KMS-11 (cell line): ENCODE measurements at regions not wholly inside any gene's neighbourhood (a gene's known extent, or its start where the extent isn't known, plus 50 kb on each side); places are given as distances from the start of the nearest gene placed in this dataset.

ENCODE experiments used
- H2AFZ ChIP-seq: fragments of 200-600 bp; sonication (generic); 2 replicates; pipeline ENCODE4 v1.6.1; 2016; ENCODE audit warnings: antibody characterized with exemption, mixed run types, low read depth
- H3K27ac ChIP-seq: fragments of 200-600 bp; sonication (generic); 2 replicates; pipeline ENCODE4 v1.6.1; 2016; ENCODE audit warnings: mild to moderate bottlenecking, mixed run types
- H3K27me3 ChIP-seq: fragments of 200-600 bp; sonication (generic); 2 replicates; pipeline ENCODE4 v1.6.1; 2017; ENCODE audit warnings: mild to moderate bottlenecking, low read depth, mixed run types, moderate library complexity; ENCODE audit not compliant: insufficient read depth
- H3K36me3 ChIP-seq: fragments of 200-600 bp; sonication (generic); 2 replicates; pipeline ENCODE4 v1.6.1; 2017; ENCODE audit warnings: mild to moderate bottlenecking, mixed run types; ENCODE audit not compliant: insufficient read depth
- H3K4me1 ChIP-seq: fragments of 200-600 bp; sonication (generic); 2 replicates; pipeline ENCODE4 v1.6.1; 2016; ENCODE audit warnings: mild to moderate bottlenecking, low read depth, mixed run types; ENCODE audit not compliant: poor library complexity, severe bottlenecking
- H3K4me2 ChIP-seq: fragments of 200-600 bp; sonication (generic); 2 replicates; pipeline ENCODE4 v1.7.0; 2016; ENCODE audit warnings: mild to moderate bottlenecking, mixed run types
- H3K4me3 ChIP-seq: fragments of 200-600 bp; sonication (generic); IDR thresholded peaks from 2 replicates; pipeline ENCODE4 v1.6.1; 2017; ENCODE audit warnings: low read depth, low read length, mixed read lengths; ENCODE audit not compliant: insufficient read depth
- H3K79me2 ChIP-seq: fragments of 200-600 bp; sonication (generic); 2 replicates; pipeline ENCODE4 v1.6.1; 2016; ENCODE audit warnings: low read depth, mixed run types; ENCODE audit not compliant: insufficient read depth
- H3K9ac ChIP-seq: fragments of 200-600 bp; sonication (generic); 2 replicates; pipeline ENCODE4 v1.6.1; 2016; ENCODE audit warnings: mild to moderate bottlenecking, mixed run types
- H4K20me1 ChIP-seq: fragments of 200-600 bp; sonication (generic); 2 replicates; pipeline ENCODE4 v1.6.1; 2016; ENCODE audit warnings: mild to moderate bottlenecking, mixed run types; ENCODE audit not compliant: insufficient read depth
- CTCF ChIP-seq: fragments of 200-600 bp; sonication (generic); conservative IDR thresholded peaks from 2 replicates; pipeline ENCODE4 v1.6.1; 2017; ENCODE audit warnings: low read depth, mild to moderate bottlenecking, antibody characterized with exemption, low read length, moderate library complexity, mixed read lengths

GRCh38 chr17:33383488-33384023 is 90.5 kb upstream of the ASIC2 start:
- Histone ChIP-seq H3K79me2 (no peaks in the 10 kb centered on the region), H3K4me2 (no peak overlapping the region), H2AFZ (no peak overlapping the region), H3K4me1 (no peaks in the 10 kb centered on the region), H3K9ac (no peak overlapping the region), H3K27ac (no peak overlapping the region), H3K27me3 (no peaks in the 10 kb centered on the region), H4K20me1 (no peaks in the 10 kb centered on the region), H3K36me3 (no peaks in the 10 kb centered on the region), H3K4me3 (no peak overlapping the region)
- TF ChIP-seq CTCF, result no peak

- no peak overlapping the region for H3K4me2 ChIP-seq
- no peaks in the 10 kb centered on the region for H4K20me1 ChIP-seq
- H3K9ac ChIP-seq, result no peak overlapping the region
- no peak for TF ChIP-seq CTCF
- H3K4me1 ChIP-seq, result no peaks in the 10 kb centered on the region
- H3K79me2 ChIP-seq, result no peaks in the 10 kb centered on the region
- no peaks in the 10 kb centered on the region for H3K36me3 ChIP-seq
- no peaks in the 10 kb centered on the region for H3K27me3 ChIP-seq
- H2AFZ ChIP-seq, result no peak overlapping the region
- no peak overlapping the region for H3K4me3 ChIP-seq
- no peak overlapping the region for H3K27ac ChIP-seq
Measured at GRCh38 chr17:33385133-33385532, 92.0 kb upstream of the ASIC2 start.

DNA sequence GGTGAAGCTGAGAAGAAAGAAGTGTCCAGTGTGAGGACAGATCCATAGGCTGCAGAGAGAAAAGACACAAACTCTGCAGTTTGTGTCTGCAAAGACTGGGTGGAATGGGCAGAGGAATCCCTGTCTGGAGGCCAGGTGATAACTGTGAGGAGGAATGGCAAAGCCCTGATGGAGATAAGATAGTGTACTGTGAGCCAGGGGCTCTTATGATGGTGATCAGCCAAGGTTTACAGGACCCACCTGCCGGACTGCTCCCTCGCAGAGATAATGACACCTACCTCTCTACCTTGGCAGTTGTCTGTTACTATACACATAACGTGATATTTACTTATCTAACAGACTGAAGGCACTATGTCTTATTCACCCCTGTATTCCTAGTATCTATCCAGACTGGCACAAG is 92.6 kb upstream of the ASIC2 start:
- H3K79me2 ChIP-seq, result no peaks in the 10 kb centered on the region
- no peaks in the 10 kb centered on the region for H4K20me1 ChIP-seq
- H3K4me2 ChIP-seq, result no peak overlapping the region
- no peak overlapping the region for H3K9ac ChIP-seq
- H3K27ac ChIP-seq, result no peak overlapping the region
- H2AFZ ChIP-seq, result no peak overlapping the region
- no peaks in the 10 kb centered on the region for H3K36me3 ChIP-seq
- no peak for TF ChIP-seq CTCF
- H3K4me1 ChIP-seq, result no peaks in the 10 kb centered on the region
- no peaks in the 10 kb centered on the region for H3K27me3 ChIP-seq
- no peak overlapping the region for H3K4me3 ChIP-seq

GRCh38 chr17:33387406-33387805 is 94.3 kb upstream of the ASIC2 start:
- no peak for TF ChIP-seq CTCF
- Histone ChIP-seq H3K4me2 (no peak overlapping the region), H3K36me3 (no peaks in the 10 kb centered on the region)

More at GRCh38 chr17:33387406-33387805, 94.3 kb upstream of the ASIC2 start:
- H3K27ac ChIP-seq, result no peak overlapping the region
- no peak overlapping the region for H2AFZ ChIP-seq
- no peak overlapping the region for H3K9ac ChIP-seq
- H3K79me2 ChIP-seq, result no peaks in the 10 kb centered on the region
- H4K20me1 ChIP-seq, result no peaks in the 10 kb centered on the region
- H3K27me3 ChIP-seq, result no peaks in the 10 kb centered on the region
- H3K4me1 ChIP-seq, result no peaks in the 10 kb centered on the region
- H3K4me3 ChIP-seq, result no peak overlapping the region
